ENCODE measurements at regions not wholly inside any gene's neighbourhood (a gene's known extent, or its start where the extent isn't known, plus 50 kb on each side); places are given as distances from the start of the nearest gene placed in this dataset.
A peak's percentile ranks its signal among the peaks of the same experiment; 100 is the strongest.

GRCh38 chr7:15033039-15033438 lies 130.5 kb upstream of the DGKB start:
- TF ChIP-seq, protein P1, sequence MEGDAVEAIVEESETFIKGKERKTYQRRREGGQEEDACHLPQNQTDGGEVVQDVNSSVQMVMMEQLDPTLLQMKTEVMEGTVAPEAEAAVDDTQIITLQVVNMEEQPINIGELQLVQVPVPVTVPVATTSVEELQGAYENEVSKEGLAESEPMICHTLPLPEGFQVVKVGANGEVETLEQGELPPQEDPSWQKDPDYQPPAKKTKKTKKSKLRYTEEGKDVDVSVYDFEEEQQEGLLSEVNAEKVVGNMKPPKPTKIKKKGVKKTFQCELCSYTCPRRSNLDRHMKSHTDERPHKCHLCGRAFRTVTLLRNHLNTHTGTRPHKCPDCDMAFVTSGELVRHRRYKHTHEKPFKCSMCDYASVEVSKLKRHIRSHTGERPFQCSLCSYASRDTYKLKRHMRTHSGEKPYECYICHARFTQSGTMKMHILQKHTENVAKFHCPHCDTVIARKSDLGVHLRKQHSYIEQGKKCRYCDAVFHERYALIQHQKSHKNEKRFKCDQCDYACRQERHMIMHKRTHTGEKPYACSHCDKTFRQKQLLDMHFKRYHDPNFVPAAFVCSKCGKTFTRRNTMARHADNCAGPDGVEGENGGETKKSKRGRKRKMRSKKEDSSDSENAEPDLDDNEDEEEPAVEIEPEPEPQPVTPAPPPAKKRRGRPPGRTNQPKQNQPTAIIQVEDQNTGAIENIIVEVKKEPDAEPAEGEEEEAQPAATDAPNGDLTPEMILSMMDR (IDR thresholded peaks at IDR 0.05; ENCODE audit: low read depth, low read length) = no peak
- no peak overlapping the region for H3K27ac ChIP-seq (ENCODE audit: low read depth, low read length)
- no peak for DNase-seq (ENCODE audit: low read depth, low spot score)
- H3K9me3 ChIP-seq (ENCODE audit: control insufficient read depth, insufficient read depth, low read length) = no peaks in the 10 kb centered on the region
- ChIA-PET POLR2A (no interaction called here), CTCF (interaction anchor here (0.6 to 2.1 kb wide), 2 partner anchors 11 to 17 kb away, joined by 3 to 6 read pairs; no protein-coding TSS in a partner anchor)
- no peaks in the 10 kb centered on the region for H3K27me3 ChIP-seq (ENCODE audit: control insufficient read depth, insufficient read depth, low read length)
- H3K4me3 ChIP-seq (ENCODE audit: low read depth, low read length) = no peak overlapping the region

- ChIA-PET CTCF (interaction anchor here (1.6 to 2.3 kb wide), 2 partner anchors 301 to 306 kb away, joined by 5 to 12 read pairs; no protein-coding TSS in a partner anchor), POLR2A (no interaction called here)
Measured at GRCh38 chr7:15018981-15019380, 116.4 kb upstream of the DGKB start.

GRCh38 chr7:15016766-15017165 lies 114.2 kb upstream of the DGKB start:
- Histone ChIP-seq H3K4me3 (ENCODE audit: low read depth, low read length) (no peak overlapping the region), H3K9me3 (ENCODE audit: control insufficient read depth, insufficient read depth, low read length) (no peaks in the 10 kb centered on the region), H3K27ac (ENCODE audit: low read depth, low read length) (no peak overlapping the region), H3K27me3 (ENCODE audit: control insufficient read depth, insufficient read depth, low read length) (no peaks in the 10 kb centered on the region)
- POLR2A ChIA-PET = no interaction called here
- TF ChIP-seq, protein P1 (IDR thresholded peaks at IDR 0.05; ENCODE audit: low read depth, low read length) = no peak
- CTCF ChIA-PET = interaction anchor here (0.7 to 4.1 kb wide), 34 partner anchors 8 to 1421 kb away, joined by 3 to 171 read pairs (median 6); no protein-coding TSS in a partner anchor
- DNase-seq (ENCODE audit: low read depth, low spot score) = no peak

More at GRCh38 chr7:15018981-15019380, 116.4 kb upstream of the DGKB start:
- H3K27me3 ChIP-seq (ENCODE audit: control insufficient read depth, insufficient read depth, low read length) = no peaks in the 10 kb centered on the region
- H3K9me3 ChIP-seq (ENCODE audit: control insufficient read depth, insufficient read depth, low read length) = no peaks in the 10 kb centered on the region
- TF ChIP-seq, protein P1 (IDR thresholded peaks at IDR 0.05; ENCODE audit: low read depth, low read length) = no peak
- H3K4me3 ChIP-seq (ENCODE audit: low read depth, low read length) = no peak overlapping the region
- DNase-seq (ENCODE audit: low read depth, low spot score) = no peak
- H3K27ac ChIP-seq (ENCODE audit: low read depth, low read length) = no peak overlapping the region

DNA sequence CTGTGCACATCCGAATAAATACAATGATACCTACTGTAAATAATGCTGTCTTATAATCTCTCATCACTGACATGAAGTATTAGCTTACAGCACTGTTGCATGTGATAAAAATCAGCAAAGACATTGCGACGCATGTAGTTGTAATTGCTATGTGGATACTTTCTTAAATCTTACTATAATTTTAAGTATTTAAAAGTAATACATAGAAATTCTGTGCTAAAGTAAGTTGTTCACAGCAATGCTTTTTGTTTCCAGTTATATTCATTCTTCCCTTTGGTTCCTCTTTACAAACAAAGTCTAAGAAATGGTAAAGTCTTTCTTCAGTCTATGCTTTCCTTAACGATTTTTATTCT lies 113.7 kb upstream of the DGKB start:
- Histone ChIP-seq H3K4me3 (ENCODE audit: low read depth, low read length) (no peak overlapping the region), H3K27me3 (ENCODE audit: control insufficient read depth, insufficient read depth, low read length) (no peaks in the 10 kb centered on the region), H3K9me3 (ENCODE audit: control insufficient read depth, insufficient read depth, low read length) (no peaks in the 10 kb centered on the region), H3K27ac (ENCODE audit: low read depth, low read length) (no peak overlapping the region)
- no peak for DNase-seq (ENCODE audit: low read depth, low spot score)
- ChIA-PET POLR2A (no interaction called here), CTCF (interaction anchor here (0.6 to 4.1 kb wide), 48 partner anchors 9 to 1420 kb away, joined by 3 to 171 read pairs (median 5); partner anchors contain the start of gene DGKB)
- TF ChIP-seq, protein P1 (IDR thresholded peaks at IDR 0.05; ENCODE audit: low read depth, low read length) = no peak

DNA sequence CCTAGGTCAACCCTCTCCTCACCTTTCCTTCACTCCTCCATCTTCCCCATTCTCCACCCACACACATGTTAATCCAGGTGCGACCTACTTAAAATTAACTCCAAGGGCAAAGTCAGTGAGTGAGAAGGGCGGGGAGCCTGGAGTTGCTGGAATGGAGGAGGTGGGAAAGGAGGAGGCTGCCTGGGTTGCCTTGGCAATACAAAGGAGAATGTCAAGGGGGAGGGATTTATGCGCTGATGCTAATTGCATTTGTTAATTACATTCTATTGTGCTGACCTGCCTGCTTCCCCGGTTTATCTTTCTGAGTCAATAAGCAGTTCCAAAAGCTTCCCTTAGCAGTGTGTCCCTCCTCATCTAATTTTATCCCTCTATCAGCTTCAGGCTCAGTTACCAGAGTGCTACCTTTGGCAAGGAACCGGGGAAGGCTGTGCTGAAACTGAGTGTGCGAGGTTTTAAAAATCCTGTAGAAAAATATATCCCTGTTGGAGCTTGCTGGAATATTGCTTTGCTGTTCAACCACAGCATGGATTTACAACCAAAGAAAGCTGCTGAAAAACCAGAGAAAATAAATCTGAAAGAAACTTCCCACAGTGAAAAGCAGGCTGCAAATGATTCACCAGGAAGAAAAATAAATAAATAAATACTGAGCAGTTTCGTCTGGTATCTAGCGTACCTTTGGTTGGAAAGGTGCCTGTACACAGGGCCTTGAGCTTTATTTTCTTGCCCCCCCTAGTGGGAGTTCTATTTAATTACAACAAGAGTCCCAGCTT lies 113.2 kb upstream of the DGKB start:
- POLR2A ChIA-PET = no interaction called here
- Histone ChIP-seq H3K27me3 (ENCODE audit: control insufficient read depth, insufficient read depth, low read length) (no peaks in the 10 kb centered on the region), H3K9me3 (ENCODE audit: control insufficient read depth, insufficient read depth, low read length) (no peaks in the 10 kb centered on the region), H3K27ac (ENCODE audit: low read depth, low read length) (no peak overlapping the region), H3K4me3 (ENCODE audit: low read depth, low read length) (peak overlapping the region; percentile 10; the same call in 1 of the 2 replicates)
- TF ChIP-seq, protein P1 (IDR thresholded peaks at IDR 0.05; ENCODE audit: low read depth, low read length) = peak; percentile 69
- DNase-seq (ENCODE audit: low read depth, low spot score) = peak; percentile 27
- CTCF ChIA-PET = interaction anchor here (0.6 to 4.1 kb wide), 49 partner anchors 9 to 1147 kb away, joined by 3 to 171 read pairs (median 4); partner anchors contain the start of gene DGKB
